ENCODE measurements at regions not wholly inside any gene's neighbourhood (a gene's known extent, or its start where the extent isn't known, plus 50 kb on each side); places are given as distances from the start of the nearest gene placed in this dataset.

GRCh38 chr6:90406957-90407356 is 110.3 kb upstream of the BACH2 start:
- POLR2A ChIA-PET: no interaction called here
- H3K36me3 ChIP-seq (ENCODE audit: control insufficient read depth, insufficient read depth, low read length): no peaks in the 10 kb centered on the region
- H3K27me3 ChIP-seq (ENCODE audit: control insufficient read depth, insufficient read depth, low read length): 0 out of 2 replicates have a peak, but pooled peaks cover 2% of the 10 kb centered on the region
- no peak for DNase-seq (ENCODE audit: low read depth)
- TF ChIP-seq, protein P1, sequence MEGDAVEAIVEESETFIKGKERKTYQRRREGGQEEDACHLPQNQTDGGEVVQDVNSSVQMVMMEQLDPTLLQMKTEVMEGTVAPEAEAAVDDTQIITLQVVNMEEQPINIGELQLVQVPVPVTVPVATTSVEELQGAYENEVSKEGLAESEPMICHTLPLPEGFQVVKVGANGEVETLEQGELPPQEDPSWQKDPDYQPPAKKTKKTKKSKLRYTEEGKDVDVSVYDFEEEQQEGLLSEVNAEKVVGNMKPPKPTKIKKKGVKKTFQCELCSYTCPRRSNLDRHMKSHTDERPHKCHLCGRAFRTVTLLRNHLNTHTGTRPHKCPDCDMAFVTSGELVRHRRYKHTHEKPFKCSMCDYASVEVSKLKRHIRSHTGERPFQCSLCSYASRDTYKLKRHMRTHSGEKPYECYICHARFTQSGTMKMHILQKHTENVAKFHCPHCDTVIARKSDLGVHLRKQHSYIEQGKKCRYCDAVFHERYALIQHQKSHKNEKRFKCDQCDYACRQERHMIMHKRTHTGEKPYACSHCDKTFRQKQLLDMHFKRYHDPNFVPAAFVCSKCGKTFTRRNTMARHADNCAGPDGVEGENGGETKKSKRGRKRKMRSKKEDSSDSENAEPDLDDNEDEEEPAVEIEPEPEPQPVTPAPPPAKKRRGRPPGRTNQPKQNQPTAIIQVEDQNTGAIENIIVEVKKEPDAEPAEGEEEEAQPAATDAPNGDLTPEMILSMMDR (IDR thresholded peaks at IDR 0.05; ENCODE audit: insufficient read depth, low read depth, low read length): no peak
- H3K4me3 ChIP-seq (ENCODE audit: low read depth, low read length): no peak overlapping the region
- CTCF ChIA-PET: interaction anchor here (1.8 to 2.3 kb wide), 2 partner anchors 14 kb away, joined by 4 to 5 read pairs; no protein-coding TSS in a partner anchor

- CTCF ChIA-PET: interaction anchor here (0.7 to 2.3 kb wide), 2 partner anchors 9 to 14 kb away, joined by 3 to 5 read pairs; no protein-coding TSS in a partner anchor
- Histone ChIP-seq H3K27me3 (ENCODE audit: control insufficient read depth, insufficient read depth, low read length) (0 out of 2 replicates have a peak, but pooled peaks cover 2% of the 10 kb centered on the region), H3K4me3 (ENCODE audit: low read depth, low read length) (no peak overlapping the region), H3K36me3 (ENCODE audit: control insufficient read depth, insufficient read depth, low read length) (no peaks in the 10 kb centered on the region)
- DNase-seq (ENCODE audit: low read depth): no peak
- POLR2A ChIA-PET: no interaction called here
- TF ChIP-seq, protein P1 (IDR thresholded peaks at IDR 0.05; ENCODE audit: insufficient read depth, low read depth, low read length): no peak
These were observed 109.6 kb upstream of the BACH2 start for GRCh38 chr6:90406142-90406794.

GRCh38 chr6:90403489-90404381 is 107.1 kb upstream of the BACH2 start:
- Histone ChIP-seq H3K27me3 (ENCODE audit: control insufficient read depth, insufficient read depth, low read length) (peaks cover 6% of the 10 kb centered on the region), H3K36me3 (ENCODE audit: control insufficient read depth, insufficient read depth, low read length) (no peaks in the 10 kb centered on the region), H3K4me3 (ENCODE audit: low read depth, low read length) (no peak overlapping the region)
- CTCF ChIA-PET: interaction anchor here (0.6 to 3.5 kb wide), 5 partner anchors 10 to 414 kb away, joined by 3 to 21 read pairs (median 6); no protein-coding TSS in a partner anchor
- peak; percentile 8 for DNase-seq (ENCODE audit: low read depth)
- TF ChIP-seq, protein P1 (IDR thresholded peaks at IDR 0.05; ENCODE audit: insufficient read depth, low read depth, low read length): no peak
- POLR2A ChIA-PET: no interaction called here

DNA sequence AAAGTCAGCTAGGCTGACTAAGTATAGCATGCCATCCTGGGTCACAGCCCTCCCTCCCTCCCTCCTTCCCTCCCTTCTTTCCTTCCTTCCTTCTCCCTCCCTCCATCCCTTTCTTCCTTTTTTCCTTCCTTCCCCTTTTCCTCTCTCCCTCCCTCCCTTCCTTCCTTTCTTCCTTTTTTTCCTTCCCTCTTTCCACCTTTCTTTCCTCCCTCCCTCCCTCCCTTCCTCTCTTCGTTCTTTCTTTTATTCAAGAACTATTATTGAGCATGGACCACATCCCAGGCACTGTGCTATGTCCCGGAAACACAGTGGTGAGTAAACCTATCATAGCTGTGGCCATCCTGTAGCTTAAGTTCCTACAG is 106.2 kb upstream of the BACH2 start:
- TF ChIP-seq, protein P1 (IDR thresholded peaks at IDR 0.05; ENCODE audit: insufficient read depth, low read depth, low read length): no peak
- Histone ChIP-seq H3K4me3 (ENCODE audit: low read depth, low read length) (no peak overlapping the region), H3K27me3 (ENCODE audit: control insufficient read depth, insufficient read depth, low read length) (peaks cover 9% of the 10 kb centered on the region), H3K36me3 (ENCODE audit: control insufficient read depth, insufficient read depth, low read length) (no peaks in the 10 kb centered on the region)
- no peak for DNase-seq (ENCODE audit: low read depth)
- ChIA-PET CTCF (interaction anchor here (1.1 to 3.5 kb wide), 3 partner anchors 9 to 76 kb away, joined by 6 to 21 read pairs (median 7); no protein-coding TSS in a partner anchor), POLR2A (no interaction called here)

All from BJ (cell line).